WTC11 (cell line): ENCODE measurements at regions not wholly inside any gene's neighbourhood (a gene's known extent, or its start where the extent isn't known, plus 50 kb on each side); places are given as distances from the start of the nearest gene placed in this dataset.

Experiments
- ATAC-seq: fragments of 200-7000 bp; cut with Tn5 transposase; 2 replicates; pipeline ENCODE4 v1.10.0; 2021; ENCODE audit warnings: mild to moderate bottlenecking, moderate library complexity
- CTCF ChIA-PET: fragments of 300-600 bp; sonication (Branson Sonifier 250); formaldehyde crosslinking; loops from one replicate; lab custom pipeline; 2021; ENCODE audit warnings: antibody characterized with exemption; lab: Charles Lee
- POLR2A ChIA-PET: fragments of 350-600 bp; sonication (Branson Sonifier 250); formaldehyde crosslinking; loops from one replicate; lab custom pipeline; 2021; ENCODE audit warnings: antibody characterized with exemption; lab: Charles Lee
- DNase-seq: peaks from one replicate; pipeline ENCODE4 v3.0.0; 2021; ENCODE audit warnings: low spot score
- H3K27ac Mint-ChIP-seq: 2 replicates; pipeline ENCODE4 v1.8.0; 2021; ENCODE audit warnings: mixed read lengths
- H3K27me3 Mint-ChIP-seq: 2 replicates; pipeline ENCODE4 v1.8.0; 2021; ENCODE audit warnings: low read depth, mild to moderate bottlenecking, moderate library complexity, mixed read lengths
- H3K36me3 Mint-ChIP-seq: 2 replicates; pipeline ENCODE4 v1.8.0; 2021; ENCODE audit warnings: mixed read lengths
- H3K4me1 Mint-ChIP-seq: 2 replicates; pipeline ENCODE4 v1.8.0; 2022; ENCODE audit warnings: mixed read lengths
- H3K4me3 Mint-ChIP-seq: 2 replicates; pipeline ENCODE4 v1.8.0; 2021; ENCODE audit warnings: mild to moderate bottlenecking, moderate library complexity, mixed read lengths
- H3K9me3 Mint-ChIP-seq: 2 replicates; pipeline ENCODE4 v1.8.0; 2021; ENCODE audit warnings: mixed read lengths
- ATF3 ChIP-seq: sonication (generic); formaldehyde crosslinking; conservative IDR thresholded peaks from 2 replicates; pipeline ENCODE4 v1.8.1; 2022; ENCODE audit warnings: mild to moderate bottlenecking, missing genetic modification reagents
- EMX1 ChIP-seq: fragments of 250-450 bp; sonication (Bioruptor Pico); IDR thresholded peaks from 2 replicates; pipeline ENCODE4 v1.8.0; 2021; ENCODE audit warnings: mild to moderate bottlenecking
- ERG ChIP-seq: fragments of 250-450 bp; sonication (Bioruptor Pico); IDR thresholded peaks from 2 replicates; pipeline ENCODE4 v1.8.0; 2021; ENCODE audit warnings: mild to moderate bottlenecking
- ETV6 ChIP-seq: sonication (generic); formaldehyde crosslinking; IDR thresholded peaks from 2 replicates; pipeline ENCODE4 v1.8.1; 2022; ENCODE audit warnings: mild to moderate bottlenecking, missing genetic modification reagents
- HMGA2 ChIP-seq: fragments of 250-450 bp; sonication (Bioruptor Pico); IDR thresholded peaks from 2 replicates; pipeline ENCODE4 v1.4.0; 2021; ENCODE audit warnings: mild to moderate bottlenecking, moderate library complexity
- IRF2 ChIP-seq: sonication (generic); formaldehyde crosslinking; IDR thresholded peaks from 2 replicates; pipeline ENCODE4 v1.8.0; 2022; ENCODE audit warnings: low read depth, missing genetic modification reagents, borderline replicate concordance
- JAZF1 ChIP-seq: fragments of 250-450 bp; sonication (Bioruptor Pico); IDR thresholded peaks from 2 replicates; pipeline ENCODE4 v1.9.0; 2021; ENCODE audit warnings: moderate library complexity, mild to moderate bottlenecking, inconsistent platforms
- KAT7 ChIP-seq: sonication (generic); formaldehyde crosslinking; IDR thresholded peaks from 2 replicates; pipeline ENCODE4 v1.8.1; 2023; ENCODE audit warnings: missing genetic modification reagents, mild to moderate bottlenecking, borderline replicate concordance
- MXD4 ChIP-seq: fragments of 250-450 bp; sonication (Bioruptor Pico); IDR thresholded peaks from 2 replicates; pipeline ENCODE4 v1.8.0; 2021; ENCODE audit warnings: mild to moderate bottlenecking, moderate library complexity, borderline replicate concordance
- MYBL2 ChIP-seq: sonication (generic); formaldehyde crosslinking; IDR thresholded peaks from 2 replicates; pipeline ENCODE4 v1.8.1; 2023; ENCODE audit warnings: mild to moderate bottlenecking, moderate library complexity, missing genetic modification reagents
- NFYB ChIP-seq: sonication (generic); formaldehyde crosslinking; conservative IDR thresholded peaks from 2 replicates; pipeline ENCODE4 v1.8.0; 2022; ENCODE audit warnings: low read depth, missing genetic modification reagents
- RELA ChIP-seq: sonication (generic); formaldehyde crosslinking; IDR thresholded peaks from 2 replicates; pipeline ENCODE4 v1.8.1; 2022; ENCODE audit warnings: missing genetic modification reagents, mild to moderate bottlenecking, borderline replicate concordance
- SP1 ChIP-seq: sonication (generic); formaldehyde crosslinking; conservative IDR thresholded peaks from 2 replicates; pipeline ENCODE4 v1.8.1; 2022; ENCODE audit warnings: missing genetic modification reagents
- TCF7 ChIP-seq: sonication (generic); formaldehyde crosslinking; IDR thresholded peaks from 2 replicates; pipeline ENCODE4 v1.8.0; 2022; ENCODE audit warnings: mild to moderate bottlenecking, low read depth, missing genetic modification reagents, moderate library complexity
- TEAD4 ChIP-seq: sonication (generic); formaldehyde crosslinking; IDR thresholded peaks from 2 replicates; pipeline ENCODE4 v1.8.0; 2022; ENCODE audit warnings: mild to moderate bottlenecking, missing genetic modification reagents
- ZBTB21 ChIP-seq: sonication (generic); formaldehyde crosslinking; IDR thresholded peaks from 2 replicates; pipeline ENCODE4 v1.8.1; 2023; ENCODE audit warnings: mild to moderate bottlenecking, missing genetic modification reagents, borderline replicate concordance
- ZNF138 ChIP-seq: sonication (generic); formaldehyde crosslinking; conservative IDR thresholded peaks from 2 replicates; pipeline ENCODE4 v1.8.1; 2022; ENCODE audit warnings: mild to moderate bottlenecking, moderate library complexity, missing genetic modification reagents
- ZNF396 ChIP-seq: fragments of 250-450 bp; sonication (Bioruptor Pico); IDR thresholded peaks from 2 replicates; pipeline ENCODE4 v1.8.0; 2021; ENCODE audit warnings: mild to moderate bottlenecking, moderate library complexity, borderline replicate concordance
- ZNF416 ChIP-seq: fragments of 250-450 bp; sonication (Bioruptor Pico); IDR thresholded peaks from 2 replicates; pipeline ENCODE4 v1.9.0; 2021; ENCODE audit warnings: mild to moderate bottlenecking, inconsistent platforms
- TF ChIP-seq, protein P1 (sequence below): sonication (generic); formaldehyde crosslinking; IDR thresholded peaks from 2 replicates; pipeline ENCODE4 v1.8.0; 2022; ENCODE audit warnings: mild to moderate bottlenecking, missing genetic modification reagents
- TF ChIP-seq, protein P2 (sequence below): fragments of 250-450 bp; sonication (Bioruptor Pico); IDR thresholded peaks from 2 replicates; pipeline ENCODE4 v1.9.0; 2021; ENCODE audit warnings: mild to moderate bottlenecking, borderline replicate concordance
- TF ChIP-seq, protein P3 (sequence below): sonication (generic); formaldehyde crosslinking; IDR thresholded peaks from 2 replicates; pipeline ENCODE4 v1.8.1; 2023; ENCODE audit warnings: mild to moderate bottlenecking, missing genetic modification reagents
- TF ChIP-seq, protein P4 (sequence below): sonication (generic); formaldehyde crosslinking; conservative IDR thresholded peaks from 2 replicates; pipeline ENCODE4 v1.8.1; 2023; ENCODE audit warnings: mild to moderate bottlenecking, low read depth, missing genetic modification reagents, moderate library complexity

DNA sequence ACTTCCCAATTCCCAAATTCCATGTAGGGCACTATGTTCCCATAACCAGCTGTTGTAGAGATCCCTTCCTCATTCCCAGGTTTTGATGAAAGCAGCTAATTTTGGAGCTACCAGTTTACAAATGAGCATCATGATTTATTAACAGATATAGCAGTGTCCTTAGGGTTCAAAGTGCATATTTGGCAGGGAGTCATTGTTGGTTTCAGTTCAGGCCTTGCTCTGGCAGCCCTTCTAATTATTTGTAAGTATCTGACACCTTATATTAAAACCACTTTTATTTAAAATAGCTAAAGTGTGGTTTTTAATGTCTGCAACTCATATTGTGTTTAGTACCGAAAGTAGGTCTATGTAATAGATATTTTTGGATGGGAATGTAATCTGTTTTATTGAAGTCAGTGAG is 518.5 kb downstream of the TLL1 start:
- ATAC-seq (no peak), DNase-seq (no peak)
- CTCF ChIA-PET: no interaction called here
- no peaks in the 10 kb centered on the region for H3K27me3 Mint-ChIP-seq
- no peak overlapping the region for H3K27ac Mint-ChIP-seq
- no peaks in the 10 kb centered on the region for H3K36me3 Mint-ChIP-seq
- peaks cover 3% of the 10 kb centered on the region for H3K4me1 Mint-ChIP-seq
- POLR2A ChIA-PET: no interaction called here
- no peaks in the 10 kb centered on the region for H3K9me3 Mint-ChIP-seq
- TF ChIP-seq ZNF416 (CRISPR knock-in tag): no peak
- H3K4me3 Mint-ChIP-seq: no peak overlapping the region

DNA sequence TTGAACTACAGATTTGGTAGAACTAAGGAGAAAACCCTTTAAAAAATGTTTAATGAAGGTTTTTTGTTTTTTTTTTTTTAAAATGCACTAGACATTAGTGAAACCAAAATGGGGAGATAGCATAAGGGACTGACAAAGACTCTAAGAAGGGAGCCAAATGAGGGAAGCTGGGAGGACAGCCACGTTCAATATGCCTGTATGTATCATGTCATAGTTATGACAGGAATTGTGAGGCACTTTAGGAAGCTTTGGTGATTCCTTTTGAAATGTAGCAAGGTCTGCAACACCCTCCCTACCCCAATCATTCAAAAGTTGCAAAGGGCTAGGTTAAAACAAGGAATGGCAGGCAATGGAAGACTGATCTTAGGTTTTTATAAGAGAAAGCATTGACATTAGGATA is 526.0 kb downstream of the TLL1 start:
- ChIA-PET POLR2A (no interaction called here), CTCF (no interaction called here)
- Mint-ChIP-seq H3K27me3 (no peaks in the 10 kb centered on the region), H3K27ac (no peak overlapping the region), H3K4me3 (no peak overlapping the region), H3K9me3 (no peaks in the 10 kb centered on the region), H3K36me3 (no peaks in the 10 kb centered on the region), H3K4me1 (peaks cover 5% of the 10 kb centered on the region)
- DNase-seq (no peak), ATAC-seq (no peak)
- TF ChIP-seq NFYB (no peak), ZBTB21 (CRISPR knock-in tag) (no peak), RELA (no peak), EMX1 (no peak), MYBL2 (CRISPR knock-in tag) (no peak), JAZF1 (CRISPR knock-in tag) (no peak), ERG (CRISPR knock-in tag) (no peak), HMGA2 (no peak), ETV6 (CRISPR knock-in tag) (no peak), KAT7 (CRISPR knock-in tag) (no peak), MXD4 (CRISPR knock-in tag) (no peak)
- TF ChIP-seq, protein P1, sequence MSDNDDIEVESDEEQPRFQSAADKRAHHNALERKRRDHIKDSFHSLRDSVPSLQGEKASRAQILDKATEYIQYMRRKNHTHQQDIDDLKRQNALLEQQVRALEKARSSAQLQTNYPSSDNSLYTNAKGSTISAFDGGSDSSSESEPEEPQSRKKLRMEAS (CRISPR knock-in tag): no peak
- TF ChIP-seq, protein P2, sequence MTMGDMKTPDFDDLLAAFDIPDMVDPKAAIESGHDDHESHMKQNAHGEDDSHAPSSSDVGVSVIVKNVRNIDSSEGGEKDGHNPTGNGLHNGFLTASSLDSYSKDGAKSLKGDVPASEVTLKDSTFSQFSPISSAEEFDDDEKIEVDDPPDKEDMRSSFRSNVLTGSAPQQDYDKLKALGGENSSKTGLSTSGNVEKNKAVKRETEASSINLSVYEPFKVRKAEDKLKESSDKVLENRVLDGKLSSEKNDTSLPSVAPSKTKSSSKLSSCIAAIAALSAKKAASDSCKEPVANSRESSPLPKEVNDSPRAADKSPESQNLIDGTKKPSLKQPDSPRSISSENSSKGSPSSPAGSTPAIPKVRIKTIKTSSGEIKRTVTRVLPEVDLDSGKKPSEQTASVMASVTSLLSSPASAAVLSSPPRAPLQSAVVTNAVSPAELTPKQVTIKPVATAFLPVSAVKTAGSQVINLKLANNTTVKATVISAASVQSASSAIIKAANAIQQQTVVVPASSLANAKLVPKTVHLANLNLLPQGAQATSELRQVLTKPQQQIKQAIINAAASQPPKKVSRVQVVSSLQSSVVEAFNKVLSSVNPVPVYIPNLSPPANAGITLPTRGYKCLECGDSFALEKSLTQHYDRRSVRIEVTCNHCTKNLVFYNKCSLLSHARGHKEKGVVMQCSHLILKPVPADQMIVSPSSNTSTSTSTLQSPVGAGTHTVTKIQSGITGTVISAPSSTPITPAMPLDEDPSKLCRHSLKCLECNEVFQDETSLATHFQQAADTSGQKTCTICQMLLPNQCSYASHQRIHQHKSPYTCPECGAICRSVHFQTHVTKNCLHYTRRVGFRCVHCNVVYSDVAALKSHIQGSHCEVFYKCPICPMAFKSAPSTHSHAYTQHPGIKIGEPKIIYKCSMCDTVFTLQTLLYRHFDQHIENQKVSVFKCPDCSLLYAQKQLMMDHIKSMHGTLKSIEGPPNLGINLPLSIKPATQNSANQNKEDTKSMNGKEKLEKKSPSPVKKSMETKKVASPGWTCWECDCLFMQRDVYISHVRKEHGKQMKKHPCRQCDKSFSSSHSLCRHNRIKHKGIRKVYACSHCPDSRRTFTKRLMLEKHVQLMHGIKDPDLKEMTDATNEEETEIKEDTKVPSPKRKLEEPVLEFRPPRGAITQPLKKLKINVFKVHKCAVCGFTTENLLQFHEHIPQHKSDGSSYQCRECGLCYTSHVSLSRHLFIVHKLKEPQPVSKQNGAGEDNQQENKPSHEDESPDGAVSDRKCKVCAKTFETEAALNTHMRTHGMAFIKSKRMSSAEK (CRISPR knock-in tag): no peak
- TF ChIP-seq, protein P3, sequence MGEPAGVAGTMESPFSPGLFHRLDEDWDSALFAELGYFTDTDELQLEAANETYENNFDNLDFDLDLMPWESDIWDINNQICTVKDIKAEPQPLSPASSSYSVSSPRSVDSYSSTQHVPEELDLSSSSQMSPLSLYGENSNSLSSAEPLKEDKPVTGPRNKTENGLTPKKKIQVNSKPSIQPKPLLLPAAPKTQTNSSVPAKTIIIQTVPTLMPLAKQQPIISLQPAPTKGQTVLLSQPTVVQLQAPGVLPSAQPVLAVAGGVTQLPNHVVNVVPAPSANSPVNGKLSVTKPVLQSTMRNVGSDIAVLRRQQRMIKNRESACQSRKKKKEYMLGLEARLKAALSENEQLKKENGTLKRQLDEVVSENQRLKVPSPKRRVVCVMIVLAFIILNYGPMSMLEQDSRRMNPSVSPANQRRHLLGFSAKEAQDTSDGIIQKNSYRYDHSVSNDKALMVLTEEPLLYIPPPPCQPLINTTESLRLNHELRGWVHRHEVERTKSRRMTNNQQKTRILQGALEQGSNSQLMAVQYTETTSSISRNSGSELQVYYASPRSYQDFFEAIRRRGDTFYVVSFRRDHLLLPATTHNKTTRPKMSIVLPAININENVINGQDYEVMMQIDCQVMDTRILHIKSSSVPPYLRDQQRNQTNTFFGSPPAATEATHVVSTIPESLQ (CRISPR knock-in tag): no peak

DNA sequence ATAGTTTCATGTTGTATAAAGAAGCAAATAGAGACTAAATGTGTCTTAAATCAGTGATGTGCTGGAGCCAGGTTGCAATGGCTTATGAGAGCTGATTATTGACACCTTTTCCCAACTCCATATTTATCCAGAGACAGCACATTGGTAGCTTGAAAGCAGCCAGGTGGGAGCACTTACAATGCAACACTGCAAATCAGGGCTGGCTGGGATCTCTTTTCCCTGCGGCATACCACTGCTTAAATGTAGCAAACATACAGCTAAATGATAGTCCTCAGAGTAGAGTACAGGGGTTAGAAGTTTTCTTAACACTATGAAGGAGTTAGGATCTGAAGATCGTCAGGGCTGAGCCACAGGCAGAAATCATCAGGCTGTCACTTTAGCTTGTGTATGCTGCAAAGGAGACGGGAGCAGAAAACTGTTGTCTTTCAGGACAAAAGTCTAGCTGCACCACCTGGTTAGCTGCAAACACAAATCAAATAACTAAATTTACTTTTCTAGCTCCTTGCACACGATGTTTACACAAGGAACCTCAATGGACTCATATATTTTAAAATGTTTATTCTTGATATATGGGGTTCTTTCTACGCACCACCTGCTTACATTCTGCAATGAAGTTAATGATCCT is 527.3 kb downstream of the TLL1 start:
- Mint-ChIP-seq H3K9me3 (no peaks in the 10 kb centered on the region), H3K27ac (no peak overlapping the region), H3K36me3 (no peaks in the 10 kb centered on the region), H3K27me3 (no peaks in the 10 kb centered on the region), H3K4me1 (peaks cover 6% of the 10 kb centered on the region), H3K4me3 (no peak overlapping the region)
- POLR2A ChIA-PET: interaction anchor here (0.5 kb wide), 1 partner anchor 53 kb away, joined by 3 read pairs; no protein-coding TSS in a partner anchor
- DNase-seq: no peak
- ATAC-seq: peak; percentile 24; the same call in 1 of the 2 replicates
- CTCF ChIA-PET: no interaction called here
- TF ChIP-seq SP1 (no peak), ATF3 (CRISPR knock-in tag) (no peak), TCF7 (CRISPR knock-in tag) (no peak), TEAD4 (CRISPR knock-in tag) (no peak), IRF2 (CRISPR knock-in tag) (no peak), ZNF396 (no peak), ZNF138 (no peak)
- TF ChIP-seq, protein P4, sequence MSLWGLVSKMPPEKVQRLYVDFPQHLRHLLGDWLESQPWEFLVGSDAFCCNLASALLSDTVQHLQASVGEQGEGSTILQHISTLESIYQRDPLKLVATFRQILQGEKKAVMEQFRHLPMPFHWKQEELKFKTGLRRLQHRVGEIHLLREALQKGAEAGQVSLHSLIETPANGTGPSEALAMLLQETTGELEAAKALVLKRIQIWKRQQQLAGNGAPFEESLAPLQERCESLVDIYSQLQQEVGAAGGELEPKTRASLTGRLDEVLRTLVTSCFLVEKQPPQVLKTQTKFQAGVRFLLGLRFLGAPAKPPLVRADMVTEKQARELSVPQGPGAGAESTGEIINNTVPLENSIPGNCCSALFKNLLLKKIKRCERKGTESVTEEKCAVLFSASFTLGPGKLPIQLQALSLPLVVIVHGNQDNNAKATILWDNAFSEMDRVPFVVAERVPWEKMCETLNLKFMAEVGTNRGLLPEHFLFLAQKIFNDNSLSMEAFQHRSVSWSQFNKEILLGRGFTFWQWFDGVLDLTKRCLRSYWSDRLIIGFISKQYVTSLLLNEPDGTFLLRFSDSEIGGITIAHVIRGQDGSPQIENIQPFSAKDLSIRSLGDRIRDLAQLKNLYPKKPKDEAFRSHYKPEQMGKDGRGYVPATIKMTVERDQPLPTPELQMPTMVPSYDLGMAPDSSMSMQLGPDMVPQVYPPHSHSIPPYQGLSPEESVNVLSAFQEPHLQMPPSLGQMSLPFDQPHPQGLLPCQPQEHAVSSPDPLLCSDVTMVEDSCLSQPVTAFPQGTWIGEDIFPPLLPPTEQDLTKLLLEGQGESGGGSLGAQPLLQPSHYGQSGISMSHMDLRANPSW (CRISPR knock-in tag): no peak
